ENCODE measurements at regions not wholly inside any gene's neighbourhood (a gene's known extent, or its start where the extent isn't known, plus 50 kb on each side); places are given as distances from the start of the nearest gene placed in this dataset.

DNA sequence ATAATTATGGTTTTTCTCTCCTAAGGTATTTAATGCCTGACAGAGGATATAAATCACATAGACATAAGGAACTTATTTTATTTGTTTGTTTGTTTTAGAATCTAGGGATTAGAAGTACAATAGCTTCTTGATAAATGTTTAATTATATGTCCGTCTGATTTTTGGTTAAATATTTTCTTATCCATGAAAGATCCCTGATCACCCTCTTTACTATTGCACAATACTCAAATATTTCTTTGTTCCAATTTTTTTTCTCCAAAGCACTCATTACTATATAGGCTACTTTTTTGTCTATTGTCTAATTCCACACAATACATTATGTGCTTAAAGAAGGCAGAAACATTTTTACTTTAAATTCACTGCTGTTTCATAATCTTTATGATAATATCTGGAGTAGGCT, 875.8 kb downstream of the TDRD15 start:
- H4K8ac ChIP-seq (ENCODE audit: low read depth in 2 of 2, low read length in 2 of 2) = no peak overlapping the region
- intact Hi-C loops (cut with micrococcal nuclease) (no loop called here), dilution Hi-C loops (cut with HindIII; ENCODE audit: low sequenced_read_pairs, unreplicated experiment) (no loop called here), in situ Hi-C loops (cut with MboI; ENCODE audit: low sequenced_read_pairs) (no loop called here)
- no peaks in the 10 kb centered on the region for H3K9me1 ChIP-seq (ENCODE audit: insufficient read depth, low read length)
- no peak overlapping the region for H4K5ac ChIP-seq (ENCODE audit: low read depth, low read length)
- no peak overlapping the region for H2BK20ac ChIP-seq (ENCODE audit: low read depth, low read length)
- no peak for DNase-seq
- no peak overlapping the region for H3K4ac ChIP-seq (ENCODE audit: low read depth, low read length)
- H3K9ac ChIP-seq (ENCODE audit: low read depth, low read length) = no peak overlapping the region
- CTCF ChIA-PET = no interaction called here
- POLR2A ChIA-PET (ENCODE audit: unreplicated experiment) = no interaction called here
- no peak overlapping the region for H3K14ac ChIP-seq (replicated peaks; ENCODE audit: low read depth, low read length)
- no peak overlapping the region for H2AK5ac ChIP-seq (ENCODE audit: low read depth, low read length)
- H4K91ac ChIP-seq (ENCODE audit: insufficient read depth, low read depth, low read length) = no peak overlapping the region
- no peak overlapping the region for H3K27ac ChIP-seq (ENCODE audit: insufficient read depth, low read length)
- H3K79me1 ChIP-seq (ENCODE audit: low read depth in 1 of 2, low read length in 2 of 2) = no peaks in the 10 kb centered on the region
- H2BK5ac ChIP-seq (ENCODE audit: low read depth, low read length, poor library complexity, severe bottlenecking) = no peak overlapping the region
- no CpG with 5 or more reads among the region's 1 CpG for WGBS, 2 experiments (ENCODE audit: extremely low coverage in 2 of 2, insufficient read length in 1 of 2)
- H2BK15ac ChIP-seq (ENCODE audit: low read depth, low read length) = no peak overlapping the region
- H3K23ac ChIP-seq (ENCODE audit: low read depth, low read length) = no peak overlapping the region
- H3K9me3 ChIP-seq (ENCODE audit: control insufficient read depth, insufficient read depth, low read length) = no peaks in the 10 kb centered on the region
- peak; percentile 79 for TF ChIP-seq CEBPB (IDR thresholded peaks at IDR 0.05; ENCODE audit: low read depth, low read length)
- TF ChIP-seq, protein P1, sequence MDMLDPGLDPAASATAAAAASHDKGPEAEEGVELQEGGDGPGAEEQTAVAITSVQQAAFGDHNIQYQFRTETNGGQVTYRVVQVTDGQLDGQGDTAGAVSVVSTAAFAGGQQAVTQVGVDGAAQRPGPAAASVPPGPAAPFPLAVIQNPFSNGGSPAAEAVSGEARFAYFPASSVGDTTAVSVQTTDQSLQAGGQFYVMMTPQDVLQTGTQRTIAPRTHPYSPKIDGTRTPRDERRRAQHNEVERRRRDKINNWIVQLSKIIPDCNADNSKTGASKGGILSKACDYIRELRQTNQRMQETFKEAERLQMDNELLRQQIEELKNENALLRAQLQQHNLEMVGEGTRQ (IDR thresholded peaks at IDR 0.05; ENCODE audit: low read depth, low read length) = no peak
- no peak for ATAC-seq (ENCODE audit: low read depth)
- H2AK9ac ChIP-seq (replicated peaks; ENCODE audit: low read depth, low read length, poor library complexity) = no peak overlapping the region
- no peaks in the 10 kb centered on the region for H3K27me3 ChIP-seq (ENCODE audit: control insufficient read depth, insufficient read depth, low read length)
- H2BK120ac ChIP-seq (ENCODE audit: low read depth, low read length) = no peak overlapping the region
- H3K36me3 ChIP-seq (ENCODE audit: control insufficient read depth, insufficient read depth, low read length) = no peaks in the 10 kb centered on the region
- no peak overlapping the region for H3K4me2 ChIP-seq (ENCODE audit: low read depth, low read length)
- H3K18ac ChIP-seq (ENCODE audit: low read depth, low read length) = no peak overlapping the region
- H3K56ac ChIP-seq (ENCODE audit: extremely low read depth, insufficient read depth, low read length) = no peak overlapping the region
- H3K4me3 ChIP-seq (ENCODE audit: insufficient read depth, low read depth, low read length) = no peak overlapping the region
- no peaks in the 10 kb centered on the region for H4K20me1 ChIP-seq (ENCODE audit: insufficient read depth, low read length)
- no peak overlapping the region for H2AFZ ChIP-seq (replicated peaks; ENCODE audit: low read length, poor library complexity)
- BruUV-seq (replicated peaks) = no TSS peak
- no peaks in the 10 kb centered on the region for H3K4me1 ChIP-seq (ENCODE audit: control insufficient read depth, insufficient read depth, low read length)

All from IMR-90 (cell line).